Right lobe of liver (tissue), 6 donors: ENCODE measurements at regions not wholly inside any gene's neighbourhood (a gene's known extent, or its start where the extent isn't known, plus 50 kb on each side); places are given as distances from the start of the nearest gene placed in this dataset.

Source experiments
- ATAC-seq, 4 donors: fragments of 200-7000 bp; cut with Tn5 transposase; one replicate each; pipeline ENCODE4 v1.9.1; 2020; ENCODE audit warnings: mild to moderate bottlenecking in 4 of 4, moderate library complexity in 4 of 4
- DNase-seq, 3 donors: peaks; one replicate each; pipeline ENCODE4 v3.0.0-alpha.2; 2020
- H3K27ac ChIP-seq, 3 donors: fragments of 200-600 bp; one replicate each; pipeline ENCODE4 v1.8.0; 2022
- H3K27me3 ChIP-seq, 2 donors: fragments of 200-600 bp; one replicate each; pipeline ENCODE4 v1.8.0; 2022
- H3K36me3 ChIP-seq, 4 donors: fragments of 200-600 bp; sonication (generic) in 1 of 4; one replicate each; pipeline versions ENCODE4 v1.5.1 to v1.8.0; 2017 to 2022; ENCODE audit warnings: control low read depth in 1 of 4
- H3K4me1 ChIP-seq, 4 donors: fragments of 200-600 bp; sonication (generic) in 1 of 4; one replicate each; pipeline versions ENCODE4 v1.5.1 to v1.8.0; 2017 to 2022; ENCODE audit warnings: control low read depth in 1 of 4
- H3K4me3 ChIP-seq, 3 donors: fragments of 200-600 bp; one replicate each; pipeline ENCODE4 v1.8.0; 2022
- H3K9me3 ChIP-seq, 4 donors: fragments of 200-600 bp; sonication (generic) in 1 of 4; one replicate each; pipeline versions ENCODE4 v1.5.1 to v1.8.0; 2017 to 2022; ENCODE audit warnings: control low read depth in 1 of 4
- CTCF ChIP-seq, 4 donors: fragments of 200-600 bp in 3 of 4; fragments of 450-650 bp in 1 of 4; IDR thresholded peaks; one replicate each; pipeline versions ENCODE4 v1.5.1 to v1.8.0; 2016 to 2022; ENCODE audit warnings: antibody characterized with exemption in 4 of 4, mild to moderate bottlenecking in 2 of 4
- POLR2A ChIP-seq: fragments of 450-650 bp; IDR thresholded peaks from one replicate; pipeline ENCODE4 v1.6.1; 2017; ENCODE audit warnings: antibody characterized with exemption, mild to moderate bottlenecking
- WGBS: methylation state at CpG from one replicate; pipeline ENCODE4 v1.1.6; 2018; ENCODE audit warnings: low coverage, low lambda C conversion rate; ENCODE audit not compliant: insufficient coverage; ENCODE audit errors: missing lambda C conversion rate; 5-methylcytosine and 5-hydroxymethylcytosine counted together
- intact Hi-C, 2 donors: fragments of 100-400 bp; cut with DNase I; formaldehyde crosslinking; loops; one replicate each; pipeline versions ENCODE4 v1.11.2 to v1.14.1; 2022
- donor health status: DM: no; HTN: yes; CAD: no.
- donor health status: DM: no; HTN: no; CAD: no.
- donor health status: DM: no; HTN: no; CAD: no.
- donor health status: DM: no; HTN: yes; CAD: no.
- donor health status: DM: no; HTN: yes; CAD: no.

DNA sequence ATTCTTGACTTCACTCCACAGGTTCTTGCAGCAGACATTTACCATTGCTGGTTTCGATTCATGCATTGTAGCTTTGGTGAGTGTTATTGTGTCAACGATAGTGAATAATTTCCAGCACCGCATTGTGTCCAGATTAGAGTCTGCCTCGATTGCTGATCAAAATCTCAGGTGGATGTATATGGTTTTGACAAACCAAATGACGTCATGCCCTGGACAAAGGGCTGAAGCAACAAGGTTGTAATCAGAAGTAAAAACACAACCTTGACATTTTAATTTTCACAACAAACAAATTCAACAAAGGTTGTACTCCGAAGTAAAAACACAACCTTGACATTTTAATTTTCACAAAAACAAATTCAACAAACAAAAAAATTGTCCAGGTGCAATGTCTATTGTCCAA, 81.1 kb upstream of the WWC2 start:
- no peak for TF ChIP-seq CTCF (IDR thresholded peaks at IDR 0.05)
- no peak for ATAC-seq
- no peaks in the 10 kb centered on the region for H3K9me3 ChIP-seq

DNA sequence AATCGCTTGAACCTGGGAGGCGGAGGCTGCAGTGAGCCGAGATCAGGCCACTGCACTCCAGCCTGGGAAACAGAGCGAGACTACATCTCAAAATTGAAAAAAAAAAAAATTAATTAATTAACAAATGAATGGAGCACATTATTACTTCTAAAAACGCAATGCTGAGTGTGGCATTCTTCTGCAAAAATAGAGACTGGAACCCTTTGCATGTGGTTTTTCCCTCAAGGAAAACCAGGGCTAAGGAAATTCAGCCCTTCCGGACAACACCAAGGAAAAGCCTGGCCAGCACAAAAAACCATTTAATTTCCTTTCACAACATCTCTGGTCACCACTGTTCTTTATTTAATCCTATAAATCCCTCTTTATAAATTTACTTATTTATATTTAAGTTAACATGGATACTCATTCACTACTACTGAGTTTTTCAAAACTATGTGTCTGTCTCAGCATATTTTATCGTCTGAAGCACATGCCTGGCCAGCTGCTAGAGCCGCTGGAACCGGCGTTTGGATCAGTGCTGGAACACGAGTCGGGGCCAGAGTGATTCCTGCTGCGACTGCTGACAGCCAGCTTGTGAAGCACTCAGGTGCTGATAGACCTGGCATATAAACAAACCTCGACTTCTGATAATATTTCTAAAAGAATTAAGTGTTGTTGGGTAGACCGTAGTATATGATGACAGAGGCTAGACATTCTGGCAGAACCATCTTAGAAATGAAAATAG, 84.5 kb upstream of the WWC2 start:
- TF ChIP-seq POLR2A (no peak), CTCF (IDR thresholded peaks at IDR 0.05) (no peak)
- Histone ChIP-seq H3K36me3 (no peaks in the 10 kb centered on the region), H3K4me1 (no peaks in the 10 kb centered on the region), H3K4me3 (no peak overlapping the region), H3K27ac (no peak overlapping the region), H3K27me3 (no peaks in the 10 kb centered on the region), H3K9me3 (no peaks in the 10 kb centered on the region)
- intact Hi-C loops, result no loop called here
- DNase-seq (no peak), ATAC-seq (no peak)
- 74% methylated on average over 14 of the region's 15 CpGs for WGBS

More for the DNA sequence above, 81.1 kb upstream of the WWC2 start:
- H3K4me1 ChIP-seq, result no peaks in the 10 kb centered on the region
- no peak overlapping the region for H3K27ac ChIP-seq
- DNase-seq, result no peak
- intact Hi-C loops, result no loop called here
- no peaks in the 10 kb centered on the region for H3K27me3 ChIP-seq
- H3K4me3 ChIP-seq, result no peak overlapping the region
- H3K36me3 ChIP-seq, result no peaks in the 10 kb centered on the region
- 72% methylated on average over 6 of the region's 6 CpGs for WGBS

- DNase-seq, result no peak
- WGBS, result 54% methylated on average over 8 of the region's 10 CpGs
- TF ChIP-seq CTCF (IDR thresholded peaks at IDR 0.05), result no peak
- no peak for TF ChIP-seq POLR2A
Measured at GRCh38 chr4:183013730-183014002, 85.4 kb upstream of the WWC2 start.

DNA sequence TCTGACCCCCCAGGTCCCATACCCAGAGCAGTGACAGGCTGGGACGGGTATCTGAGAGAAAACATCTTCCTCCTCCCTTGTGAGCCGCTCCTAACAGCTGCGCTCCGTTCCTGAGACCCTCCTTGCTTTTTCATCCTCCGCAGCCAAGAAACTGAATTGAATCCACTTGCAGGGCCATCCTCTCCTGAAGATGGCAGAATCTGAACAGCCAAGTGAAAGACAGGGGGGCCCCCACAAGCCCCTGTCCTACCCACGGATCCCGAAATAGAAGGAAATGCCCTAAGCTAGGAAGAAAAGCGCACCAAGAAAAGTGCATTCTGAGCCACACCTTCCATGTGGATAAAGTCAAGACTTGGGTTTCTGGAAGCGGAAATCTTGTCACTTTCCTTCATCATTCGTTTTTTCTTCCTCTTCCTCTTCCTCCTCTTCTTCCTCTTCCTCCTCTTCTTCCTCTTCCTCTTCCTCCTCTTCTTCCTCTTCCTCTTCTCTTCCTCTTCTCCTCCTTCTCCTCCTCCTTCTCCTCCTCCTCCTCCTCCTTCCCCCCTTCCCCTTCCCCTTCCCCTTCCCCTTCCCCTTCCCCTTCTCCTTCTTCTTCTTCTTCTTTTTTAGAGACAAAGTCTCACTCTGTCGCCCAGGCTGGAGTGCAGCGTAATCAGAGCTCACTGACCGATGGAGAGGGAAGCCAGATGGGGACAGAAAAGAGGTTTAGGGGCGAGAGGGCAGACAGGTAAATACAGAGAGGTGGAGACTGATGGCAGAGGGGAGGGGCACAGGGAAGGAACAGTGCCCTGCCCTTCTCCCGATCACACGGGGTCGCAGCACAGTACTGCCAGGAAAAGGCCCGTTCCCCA, 86.0 kb upstream of the WWC2 start:
- Histone ChIP-seq H3K27me3 (no peaks in the 10 kb centered on the region), H3K27ac (no peak overlapping the region), H3K36me3 (no peaks in the 10 kb centered on the region), H3K9me3 (no peaks in the 10 kb centered on the region), H3K4me1 (no peaks in the 10 kb centered on the region), H3K4me3 (no peak overlapping the region)
- TF ChIP-seq CTCF (IDR thresholded peaks at IDR 0.05) (no peak), POLR2A (no peak)
- intact Hi-C loops, result no loop called here
- no peak for ATAC-seq
- 23% methylated on average over 15 of the region's 18 CpGs for WGBS
- no peak for DNase-seq

More at GRCh38 chr4:183013730-183014002, 85.4 kb upstream of the WWC2 start:
- Histone ChIP-seq H3K4me1 (no peaks in the 10 kb centered on the region), H3K27me3 (no peaks in the 10 kb centered on the region), H3K9me3 (no peaks in the 10 kb centered on the region), H3K27ac (no peak overlapping the region), H3K4me3 (no peak overlapping the region), H3K36me3 (no peaks in the 10 kb centered on the region)
- intact Hi-C loops, result no loop called here
- ATAC-seq, result no peak
